Activated T-cell treated with anti-CD3 and anti-CD28 coated beads for 1 hour (primary cell): ENCODE measurements at regions not wholly inside any gene's neighbourhood (a gene's known extent, or its start where the extent isn't known, plus 50 kb on each side); places are given as distances from the start of the nearest gene placed in this dataset.

Experiments used
- DNase-seq: peaks from one replicate; pipeline ENCODE4 v3.0.0-alpha.2; 2020; ENCODE audit warnings: low read depth

GRCh38 chrX:150303386-150304097, 59.6 kb upstream of the MAMLD1 start:
- DNase-seq = no peak

DNA sequence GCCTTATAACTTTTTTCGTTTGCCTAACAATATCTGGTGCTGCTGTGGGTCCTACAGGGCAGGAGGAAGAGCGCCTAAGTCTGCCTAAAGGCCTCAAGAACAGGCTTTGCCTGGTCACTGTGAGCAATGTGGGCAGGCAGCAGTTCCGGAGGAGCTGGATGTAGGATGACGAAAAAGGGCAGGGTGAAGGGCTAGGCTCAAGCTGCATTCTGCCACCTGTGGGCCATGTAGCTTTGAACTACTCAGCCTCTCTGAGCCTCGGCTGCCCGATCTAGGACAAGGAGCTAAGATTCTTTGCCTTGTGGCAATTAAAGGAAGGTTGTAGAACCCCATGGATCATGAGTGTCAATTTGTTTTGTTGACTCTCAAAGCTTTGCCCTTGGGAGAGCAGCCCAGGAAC, 57.1 kb upstream of the MAMLD1 start:
- DNase-seq = no peak

- no peak for DNase-seq
These were observed 55.1 kb upstream of the MAMLD1 start for GRCh38 chrX:150308041-150308440.

DNA sequence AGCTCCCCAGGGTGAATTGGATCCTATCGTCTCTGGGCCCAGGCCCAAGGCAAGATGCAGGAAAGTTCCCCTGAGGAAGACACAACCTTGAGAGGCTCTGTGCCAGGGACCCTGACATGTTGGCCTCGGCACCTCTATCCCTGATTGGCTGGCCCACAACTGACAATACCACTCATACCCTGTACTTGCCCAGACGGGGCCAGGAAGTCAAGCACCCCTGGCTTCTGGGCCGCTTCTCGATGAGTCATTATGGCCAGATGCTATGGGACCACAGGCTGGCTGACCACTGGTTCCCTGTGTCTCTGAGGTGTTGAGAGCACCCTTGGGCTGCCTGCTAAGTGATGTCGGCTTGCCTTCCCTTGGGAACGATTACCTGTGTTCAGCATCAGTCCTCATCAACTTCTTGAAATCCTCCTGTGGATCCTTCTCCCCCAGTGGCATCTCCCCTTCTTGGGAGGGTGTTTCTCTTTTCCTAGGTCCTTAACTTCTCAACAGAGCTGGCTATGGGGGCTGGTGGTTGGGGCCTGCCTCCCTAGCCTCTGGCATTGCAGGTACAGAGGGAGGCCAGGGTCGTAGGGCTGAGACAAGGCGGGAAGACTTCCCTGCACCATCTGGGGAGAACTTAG, 54.5 kb upstream of the MAMLD1 start:
- DNase-seq = no peak

GRCh38 chrX:150310417-150310816, 52.7 kb upstream of the MAMLD1 start:
- no peak for DNase-seq

DNA sequence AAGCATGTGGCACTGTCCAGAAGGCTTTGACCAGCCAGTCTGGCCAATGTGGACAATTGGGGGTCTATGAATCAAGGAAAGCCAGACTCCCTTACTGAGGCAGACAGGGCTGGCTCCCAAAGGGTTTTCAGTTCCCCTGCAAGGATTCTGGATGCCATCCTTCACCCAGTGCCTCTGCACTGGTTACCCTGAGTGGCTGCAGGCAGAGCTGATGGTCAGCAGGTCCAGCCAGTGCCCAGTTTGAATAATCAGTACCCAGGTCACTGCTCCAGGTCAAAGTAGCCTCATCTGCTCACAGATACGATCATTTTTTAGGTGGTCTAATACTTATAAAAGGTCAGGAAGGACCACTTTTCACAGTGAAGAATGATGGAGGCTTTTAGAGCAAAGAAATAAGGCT, 52.2 kb upstream of the MAMLD1 start:
- no peak for DNase-seq

- DNase-seq = no peak
These were observed 50.2 kb upstream of the MAMLD1 start for GRCh38 chrX:150312931-150313330.
